ENCODE measurements at regions not wholly inside any gene's neighbourhood (a gene's known extent, or its start where the extent isn't known, plus 50 kb on each side); places are given as distances from the start of the nearest gene placed in this dataset.

GRCh38 chr3:107992976-107993684, 97.7 kb downstream of the CD47 start:
- Histone ChIP-seq H3K27me3 (ENCODE audit: control insufficient read depth in 3 of 3, insufficient read depth in 3 of 3, low read length in 3 of 3) (no peaks in the 10 kb centered on the region), H3K27ac (ENCODE audit: low read depth, low read length) (no peak overlapping the region), H3K9me3 (ENCODE audit: control insufficient read depth in 3 of 3, low read length in 3 of 3) (no peaks in the 10 kb centered on the region), H3K4me3 (ENCODE audit: low read length in 3 of 3) (no peak overlapping the region), H3K9ac (ENCODE audit: low read depth in 1 of 3, low read length in 3 of 3) (no peak overlapping the region), H3K4me1 (ENCODE audit: control insufficient read depth in 3 of 3, insufficient read depth in 3 of 3, low read length in 3 of 3) (peaks cover 1 to 4% (median 4%) of the 10 kb centered on the region in 3 donors), H3K36me3 (ENCODE audit: control insufficient read depth in 3 of 3, insufficient read depth in 3 of 3, low read length in 3 of 3) (no peaks in the 10 kb centered on the region)

GRCh38 chr3:107990926-107991325, 99.9 kb downstream of the CD47 start:
- Histone ChIP-seq H3K4me3 (ENCODE audit: low read length in 3 of 3) (no peak overlapping the region), H3K4me1 (ENCODE audit: control insufficient read depth in 3 of 3, insufficient read depth in 3 of 3, low read length in 3 of 3) (peaks cover 7 to 18% (median 9%) of the 10 kb centered on the region in 3 donors), H3K9ac (ENCODE audit: low read depth in 1 of 3, low read length in 3 of 3) (no peak overlapping the region), H3K27ac (ENCODE audit: low read depth, low read length) (no peak overlapping the region), H3K9me3 (ENCODE audit: control insufficient read depth in 3 of 3, low read length in 3 of 3) (no peaks in the 10 kb centered on the region), H3K27me3 (ENCODE audit: control insufficient read depth in 3 of 3, insufficient read depth in 3 of 3, low read length in 3 of 3) (no peaks in the 10 kb centered on the region), H3K36me3 (ENCODE audit: control insufficient read depth in 3 of 3, insufficient read depth in 3 of 3, low read length in 3 of 3) (no peaks in the 10 kb centered on the region)

- Histone ChIP-seq H3K9ac (ENCODE audit: low read depth in 1 of 3, low read length in 3 of 3) (no peak overlapping the region), H3K27ac (ENCODE audit: low read depth, low read length) (no peak overlapping the region), H3K4me1 (ENCODE audit: control insufficient read depth in 3 of 3, insufficient read depth in 3 of 3, low read length in 3 of 3) (peaks cover 7 to 18% (median 9%) of the 10 kb centered on the region in 3 donors)
Observed at GRCh38 chr3:107990433-107990832, 100.4 kb downstream of the CD47 start.

GRCh38 chr3:107989661-107990060, 101.2 kb downstream of the CD47 start:
- no peaks in the 10 kb centered on the region for H3K9me3 ChIP-seq (ENCODE audit: control insufficient read depth in 3 of 3, low read length in 3 of 3)
- H3K4me1 ChIP-seq (ENCODE audit: control insufficient read depth in 3 of 3, insufficient read depth in 3 of 3, low read length in 3 of 3), result peaks cover 7 to 18% (median 9%) of the 10 kb centered on the region in 3 donors
- H3K27me3 ChIP-seq (ENCODE audit: control insufficient read depth in 3 of 3, insufficient read depth in 3 of 3, low read length in 3 of 3), result no peaks in the 10 kb centered on the region
- no peak overlapping the region for H3K4me3 ChIP-seq (ENCODE audit: low read length in 3 of 3)
- H3K9ac ChIP-seq (ENCODE audit: low read depth in 1 of 3, low read length in 3 of 3), result no peak overlapping the region
- H3K27ac ChIP-seq (ENCODE audit: low read depth, low read length), result no peak overlapping the region
- no peaks in the 10 kb centered on the region for H3K36me3 ChIP-seq (ENCODE audit: control insufficient read depth in 3 of 3, insufficient read depth in 3 of 3, low read length in 3 of 3)

More at GRCh38 chr3:107990433-107990832, 100.4 kb downstream of the CD47 start:
- Histone ChIP-seq H3K4me3 (ENCODE audit: low read length in 3 of 3) (no peak overlapping the region), H3K27me3 (ENCODE audit: control insufficient read depth in 3 of 3, insufficient read depth in 3 of 3, low read length in 3 of 3) (no peaks in the 10 kb centered on the region), H3K36me3 (ENCODE audit: control insufficient read depth in 3 of 3, insufficient read depth in 3 of 3, low read length in 3 of 3) (no peaks in the 10 kb centered on the region), H3K9me3 (ENCODE audit: control insufficient read depth in 3 of 3, low read length in 3 of 3) (no peaks in the 10 kb centered on the region)

GRCh38 chr3:107988460-107989175, 102.2 kb downstream of the CD47 start:
- Histone ChIP-seq H3K9ac (ENCODE audit: low read depth in 1 of 3, low read length in 3 of 3) (no peak overlapping the region), H3K4me1 (ENCODE audit: control insufficient read depth in 3 of 3, insufficient read depth in 3 of 3, low read length in 3 of 3) (peaks cover 7 to 18% (median 9%) of the 10 kb centered on the region in 3 donors), H3K27me3 (ENCODE audit: control insufficient read depth in 3 of 3, insufficient read depth in 3 of 3, low read length in 3 of 3) (no peaks in the 10 kb centered on the region), H3K4me3 (ENCODE audit: low read length in 3 of 3) (no peak overlapping the region), H3K27ac (ENCODE audit: low read depth, low read length) (no peak overlapping the region), H3K9me3 (ENCODE audit: control insufficient read depth in 3 of 3, low read length in 3 of 3) (no peaks in the 10 kb centered on the region), H3K36me3 (ENCODE audit: control insufficient read depth in 3 of 3, insufficient read depth in 3 of 3, low read length in 3 of 3) (no peaks in the 10 kb centered on the region)

GRCh38 chr3:107987036-107987939, 103.5 kb downstream of the CD47 start:
- H3K9me3 ChIP-seq (ENCODE audit: control insufficient read depth in 3 of 3, low read length in 3 of 3), result no peaks in the 10 kb centered on the region
- H3K9ac ChIP-seq (ENCODE audit: low read depth in 1 of 3, low read length in 3 of 3), result no peak overlapping the region
- peak overlapping the region; percentile 45 for H3K27ac ChIP-seq (ENCODE audit: low read depth, low read length)
- peaks cover 7 to 18% (median 9%) of the 10 kb centered on the region in 3 donors for H3K4me1 ChIP-seq (ENCODE audit: control insufficient read depth in 3 of 3, insufficient read depth in 3 of 3, low read length in 3 of 3)
- H3K36me3 ChIP-seq (ENCODE audit: control insufficient read depth in 3 of 3, insufficient read depth in 3 of 3, low read length in 3 of 3), result no peaks in the 10 kb centered on the region
- no peaks in the 10 kb centered on the region for H3K27me3 ChIP-seq (ENCODE audit: control insufficient read depth in 3 of 3, insufficient read depth in 3 of 3, low read length in 3 of 3)
- no peak overlapping the region for H3K4me3 ChIP-seq (ENCODE audit: low read length in 3 of 3)

GRCh38 chr3:107986505-107986904, 104.3 kb downstream of the CD47 start:
- H3K27me3 ChIP-seq (ENCODE audit: control insufficient read depth in 3 of 3, insufficient read depth in 3 of 3, low read length in 3 of 3), result no peaks in the 10 kb centered on the region
- H3K27ac ChIP-seq (ENCODE audit: low read depth, low read length), result peak overlapping the region; percentile 45
- no peak overlapping the region for H3K9ac ChIP-seq (ENCODE audit: low read depth in 1 of 3, low read length in 3 of 3)
- no peaks in the 10 kb centered on the region for H3K36me3 ChIP-seq (ENCODE audit: control insufficient read depth in 3 of 3, insufficient read depth in 3 of 3, low read length in 3 of 3)
- H3K4me3 ChIP-seq (ENCODE audit: low read length in 3 of 3), result no peak overlapping the region
- no peaks in the 10 kb centered on the region for H3K9me3 ChIP-seq (ENCODE audit: control insufficient read depth in 3 of 3, low read length in 3 of 3)
- peaks cover 12 to 23% (median 14%) of the 10 kb centered on the region in 3 donors for H3K4me1 ChIP-seq (ENCODE audit: control insufficient read depth in 3 of 3, insufficient read depth in 3 of 3, low read length in 3 of 3)

GRCh38 chr3:107985496-107985895, 105.3 kb downstream of the CD47 start:
- Histone ChIP-seq H3K4me1 (ENCODE audit: control insufficient read depth in 3 of 3, insufficient read depth in 3 of 3, low read length in 3 of 3) (peaks cover 15 to 27% (median 18%) of the 10 kb centered on the region in 3 donors), H3K36me3 (ENCODE audit: control insufficient read depth in 3 of 3, insufficient read depth in 3 of 3, low read length in 3 of 3) (no peaks in the 10 kb centered on the region), H3K4me3 (ENCODE audit: low read length in 3 of 3) (no peak overlapping the region), H3K27me3 (ENCODE audit: control insufficient read depth in 3 of 3, insufficient read depth in 3 of 3, low read length in 3 of 3) (no peaks in the 10 kb centered on the region), H3K27ac (ENCODE audit: low read depth, low read length) (no peak overlapping the region), H3K9me3 (ENCODE audit: control insufficient read depth in 3 of 3, low read length in 3 of 3) (no peaks in the 10 kb centered on the region), H3K9ac (ENCODE audit: low read depth in 1 of 3, low read length in 3 of 3) (no peak overlapping the region)

GRCh38 chr3:107983247-107983646, 107.6 kb downstream of the CD47 start:
- H3K9ac ChIP-seq (ENCODE audit: low read depth in 1 of 3, low read length in 3 of 3), result no peak overlapping the region
- no peaks in the 10 kb centered on the region for H3K27me3 ChIP-seq (ENCODE audit: control insufficient read depth in 3 of 3, insufficient read depth in 3 of 3, low read length in 3 of 3)
- H3K27ac ChIP-seq (ENCODE audit: low read depth, low read length), result no peak overlapping the region
- peaks cover 15 to 26% (median 24%) of the 10 kb centered on the region in 3 donors for H3K4me1 ChIP-seq (ENCODE audit: control insufficient read depth in 3 of 3, insufficient read depth in 3 of 3, low read length in 3 of 3)
- H3K36me3 ChIP-seq (ENCODE audit: control insufficient read depth in 3 of 3, insufficient read depth in 3 of 3, low read length in 3 of 3), result no peaks in the 10 kb centered on the region
- no peaks in the 10 kb centered on the region for H3K9me3 ChIP-seq (ENCODE audit: control insufficient read depth in 3 of 3, low read length in 3 of 3)
- no peak overlapping the region for H3K4me3 ChIP-seq (ENCODE audit: low read length in 3 of 3)
